ENCODE measurements at regions not wholly inside any gene's neighbourhood (a gene's known extent, or its start where the extent isn't known, plus 50 kb on each side); places are given as distances from the start of the nearest gene placed in this dataset.

DNA sequence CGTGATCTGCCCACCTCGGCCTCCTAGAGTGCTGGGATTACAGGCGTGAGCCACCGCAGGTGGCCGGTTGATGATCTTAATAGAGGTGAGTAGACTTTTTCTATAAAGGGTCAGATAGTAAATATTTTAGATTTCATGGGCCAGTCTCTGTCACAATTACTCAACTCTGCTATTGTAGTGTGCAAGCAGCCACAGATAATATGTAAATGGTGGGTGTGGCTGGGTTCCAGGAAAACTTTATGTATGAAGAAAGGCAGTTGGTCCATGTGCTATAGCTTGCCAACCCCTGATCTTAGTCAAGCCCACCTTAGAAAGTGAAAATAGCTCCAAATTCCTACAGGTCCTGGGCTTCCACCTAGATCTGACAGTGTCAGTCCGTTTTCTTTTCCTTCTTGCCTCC lies 94.9 kb upstream of the PMFBP1 start (continued):
- TF ChIP-seq, protein P1, sequence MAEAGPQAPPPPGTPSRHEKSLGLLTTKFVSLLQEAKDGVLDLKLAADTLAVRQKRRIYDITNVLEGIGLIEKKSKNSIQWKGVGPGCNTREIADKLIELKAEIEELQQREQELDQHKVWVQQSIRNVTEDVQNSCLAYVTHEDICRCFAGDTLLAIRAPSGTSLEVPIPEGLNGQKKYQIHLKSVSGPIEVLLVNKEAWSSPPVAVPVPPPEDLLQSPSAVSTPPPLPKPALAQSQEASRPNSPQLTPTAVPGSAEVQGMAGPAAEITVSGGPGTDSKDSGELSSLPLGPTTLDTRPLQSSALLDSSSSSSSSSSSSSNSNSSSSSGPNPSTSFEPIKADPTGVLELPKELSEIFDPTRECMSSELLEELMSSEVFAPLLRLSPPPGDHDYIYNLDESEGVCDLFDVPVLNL (CRISPR knock-in tag; IDR thresholded peaks at IDR 0.05; ENCODE audit: low read depth) = no peak
- TF ChIP-seq RAD21 (CRISPR knock-in tag; conservative IDR thresholded peaks at IDR 0.05 in 1 of 2, IDR thresholded peaks at IDR 0.05 in 1 of 2) = no peak
- TF ChIP-seq ZFPM2 (CRISPR knock-in tag; IDR thresholded peaks at IDR 0.05) = no peak
- TF ChIP-seq GTF2B (IDR thresholded peaks at IDR 0.05; ENCODE audit: extremely low read depth, insufficient read length) = no peak
- no peak for TF ChIP-seq CEBPB (tag; IDR thresholded peaks at IDR 0.05)
- TF ChIP-seq KDM2B (CRISPR knock-in tag; IDR thresholded peaks at IDR 0.05) = no peak
- TF ChIP-seq ZNF263 (CRISPR knock-in tag; IDR thresholded peaks at IDR 0.05; ENCODE audit: borderline replicate concordance) = no peak

DNA sequence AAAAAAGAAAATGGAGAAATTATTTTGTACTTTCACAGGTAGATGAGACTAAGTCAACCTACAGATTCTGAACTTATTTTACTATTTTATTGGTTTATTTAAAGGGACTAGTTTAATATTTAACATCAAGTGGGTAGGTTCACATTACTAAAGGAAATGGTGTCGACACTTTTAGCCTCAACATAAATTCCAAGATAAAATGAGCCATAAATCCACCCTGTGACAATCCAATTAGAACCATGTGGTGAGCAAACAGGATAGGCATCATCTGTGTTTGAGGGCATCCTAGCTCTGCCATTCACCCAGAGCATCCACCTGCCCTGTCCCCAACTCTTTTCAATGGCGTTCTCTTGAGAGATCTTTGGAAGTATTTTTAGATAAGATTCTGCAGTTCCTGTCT lies 92.8 kb upstream of the PMFBP1 start:
- Histone ChIP-seq H3K79me2 (ENCODE audit: control insufficient read depth, insufficient read depth, low read length) (no peaks in the 10 kb centered on the region), H4K20me1 (replicated peaks; ENCODE audit: control insufficient read depth, insufficient read depth, low read length) (no peaks in the 10 kb centered on the region), H3K4me2 (ENCODE audit: insufficient read depth, low read length) (no peak overlapping the region), H3K9ac (ENCODE audit: insufficient read depth in 1 of 2, low read depth in 2 of 2, low read length in 2 of 2) (no peak overlapping the region), H3K4me3 (no peak overlapping the region), H3K27me3 (ENCODE audit: control insufficient read depth in 2 of 2, insufficient read depth in 2 of 2, low read length in 2 of 2) (peaks cover 0 to 5% of the 10 kb centered on the region in 2 experiments; a peak in 1 of 5 replicates), H2AFZ (ENCODE audit: low read depth, low read length) (no peak overlapping the region), H3K36me3 (ENCODE audit: control insufficient read depth, insufficient read depth, low read length) (no peaks in the 10 kb centered on the region), H3K9me3 (replicated peaks; ENCODE audit: control insufficient read depth, insufficient read depth, low read depth, low read length) (no peaks in the 10 kb centered on the region), H3K27ac (ENCODE audit: extremely low read depth, low read depth, low read length) (no peak overlapping the region), H3K9me1 (ENCODE audit: control insufficient read depth, insufficient read depth, low read length) (no peaks in the 10 kb centered on the region), H3K4me1 (replicated peaks in 1 of 2; ENCODE audit: control insufficient read depth in 2 of 2, insufficient read depth in 2 of 2, low read length in 2 of 2) (no peaks in the 10 kb centered on the region)
- FAIRE-seq (no peak), ATAC-seq (no peak), DNase-seq (ENCODE audit: extremely low read depth in 1 of 4, low spot score in 3 of 4) (no peak)
- BruUV-seq (replicated peaks) = no TSS peak
- ChIA-PET CTCF (ENCODE audit: low intra/inter-chr PET ratio) (no interaction called here), POLR2A (interaction anchor here (1.8 kb wide), 1 partner anchor 16 kb away, joined by 5 read pairs; no protein-coding TSS in a partner anchor)
- WGBS (ENCODE audit: insufficient coverage, low coverage, missing lambda C conversion rate) = 3% methylated on average over 2 of the region's 2 CpGs
- in situ Hi-C loops (cut with MboI) (no loop called here), intact Hi-C loops (cut with micrococcal nuclease) (no loop called here)
- TF ChIP-seq NCOR1 (IDR thresholded peaks at IDR 0.05) = no peak
- no peak for TF ChIP-seq ZNF24 (IDR thresholded peaks at IDR 0.05)
- TF ChIP-seq SAFB (IDR thresholded peaks at IDR 0.05; ENCODE audit: borderline replicate concordance, low read depth, low read length) = no peak
- no peak for TF ChIP-seq RBM14 (IDR thresholded peaks at IDR 0.05; ENCODE audit: borderline replicate concordance, insufficient read depth, low read depth, low read length)
- TF ChIP-seq RCOR1 (IDR thresholded peaks at IDR 0.05; ENCODE audit: borderline replicate concordance in 1 of 2, low read depth in 2 of 2, low read length in 2 of 2) = no peak
- TF ChIP-seq LCOR (CRISPR knock-in tag; IDR thresholded peaks at IDR 0.05) = no peak
- TF ChIP-seq KHSRP (IDR thresholded peaks at IDR 0.05) = no peak
- no peak for TF ChIP-seq MEIS2 (IDR thresholded peaks at IDR 0.05; ENCODE audit: partially characterized antibody)
- TF ChIP-seq AFF4 (CRISPR knock-in tag; IDR thresholded peaks at IDR 0.05) = no peak
- no peak for TF ChIP-seq TSC22D4 (tag; IDR thresholded peaks at IDR 0.05)
- no peak for TF ChIP-seq KDM2B (CRISPR knock-in tag; IDR thresholded peaks at IDR 0.05)
- no peak for TF ChIP-seq HOXB6 (CRISPR knock-in tag; IDR thresholded peaks at IDR 0.05; ENCODE audit: borderline replicate concordance)

Measured in K562 (cell line).